ENCODE measurements at regions not wholly inside any gene's neighbourhood (a gene's known extent, or its start where the extent isn't known, plus 50 kb on each side); places are given as distances from the start of the nearest gene placed in this dataset.

DNA sequence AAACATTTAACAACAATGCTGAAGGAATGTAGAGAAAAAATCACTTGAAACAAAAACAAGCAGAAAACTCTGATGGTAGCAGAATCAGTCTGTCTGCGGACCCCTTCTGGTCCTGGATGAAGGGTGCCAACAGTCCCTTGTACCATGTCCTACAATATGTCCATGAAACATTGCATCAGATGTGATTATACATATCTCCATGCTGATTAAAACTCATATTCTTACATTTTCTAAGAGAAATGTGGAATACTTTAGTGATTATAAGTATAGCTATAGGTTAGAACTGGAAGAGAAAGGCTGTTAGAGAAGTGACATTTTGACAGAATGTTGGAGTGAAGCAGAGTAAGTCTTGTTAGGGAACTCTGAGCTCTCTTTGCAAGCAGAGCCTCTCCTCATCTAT lies 286.1 kb downstream of the SH3GL2 start:
- Histone ChIP-seq H3K4me3 (ENCODE audit: low read depth, low read length) (no peak overlapping the region), H2AFZ (ENCODE audit: low read length, unreplicated experiment) (no peak overlapping the region), H3K79me2 (ENCODE audit: control insufficient read depth, insufficient read depth, low read length, unreplicated experiment) (no peaks in the 10 kb centered on the region), H3K4me1 (ENCODE audit: control insufficient read depth, insufficient read depth, low read length, unreplicated experiment) (no peaks in the 10 kb centered on the region), H3K36me3 (ENCODE audit: insufficient read depth, low read length) (no peaks in the 10 kb centered on the region), H3K27ac (ENCODE audit: low read depth, low read length) (no peak overlapping the region), H3K27me3 (ENCODE audit: insufficient read depth, low read length) (peaks cover 15% of the 10 kb centered on the region; the same call in 1 of the 2 replicates)

DNA sequence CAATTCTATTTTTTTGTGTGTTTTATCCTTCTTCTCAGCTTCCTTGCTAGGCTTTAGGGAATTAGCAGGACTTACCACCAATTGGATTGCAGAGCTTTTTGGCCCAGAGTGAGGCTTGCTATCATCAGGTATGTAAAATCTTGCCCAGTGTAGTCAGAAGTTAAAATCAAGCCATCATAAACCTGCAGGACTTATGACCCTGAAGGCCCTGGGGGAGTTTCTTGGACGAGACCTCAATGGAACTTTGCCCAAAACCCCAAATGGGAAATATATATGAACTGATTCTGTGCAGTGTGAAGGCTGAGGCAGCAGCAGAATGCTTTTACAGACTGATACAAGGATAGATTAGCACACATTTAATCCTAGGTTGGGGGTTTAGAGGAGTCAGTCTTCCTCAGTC lies 287.0 kb downstream of the SH3GL2 start:
- Histone ChIP-seq H3K27ac (ENCODE audit: low read depth, low read length) (no peak overlapping the region), H3K4me3 (ENCODE audit: low read depth, low read length) (no peak overlapping the region), H3K27me3 (ENCODE audit: insufficient read depth, low read length) (peaks cover 17% of the 10 kb centered on the region; the same call in 1 of the 2 replicates), H3K4me1 (ENCODE audit: control insufficient read depth, insufficient read depth, low read length, unreplicated experiment) (no peaks in the 10 kb centered on the region), H3K36me3 (ENCODE audit: insufficient read depth, low read length) (no peaks in the 10 kb centered on the region), H2AFZ (ENCODE audit: low read length, unreplicated experiment) (no peak overlapping the region), H3K79me2 (ENCODE audit: control insufficient read depth, insufficient read depth, low read length, unreplicated experiment) (no peaks in the 10 kb centered on the region)

DNA sequence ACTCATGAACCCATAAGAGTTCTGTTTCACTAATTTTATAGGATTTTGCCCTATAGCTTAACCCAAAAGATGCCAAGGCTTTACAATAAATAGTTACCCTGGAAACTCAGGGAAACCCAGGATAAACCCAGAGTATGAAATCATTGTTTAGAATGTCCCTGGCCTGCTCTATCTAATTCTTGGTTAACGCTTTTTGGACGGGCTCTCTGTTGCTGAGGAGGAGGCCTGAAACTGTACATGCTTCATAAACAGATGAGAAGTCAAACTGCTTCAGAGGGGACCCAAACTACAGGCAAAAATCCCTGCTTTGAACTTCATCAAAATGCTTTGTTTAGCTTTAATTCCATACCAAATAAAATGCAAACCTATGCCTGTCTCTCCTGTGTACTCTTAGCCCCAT lies 291.9 kb downstream of the SH3GL2 start:
- no peaks in the 10 kb centered on the region for H3K4me1 ChIP-seq (ENCODE audit: control insufficient read depth, insufficient read depth, low read length, unreplicated experiment)
- no peak overlapping the region for H3K4me3 ChIP-seq (ENCODE audit: low read depth, low read length)
- no peaks in the 10 kb centered on the region for H3K79me2 ChIP-seq (ENCODE audit: control insufficient read depth, insufficient read depth, low read length, unreplicated experiment)
- H3K27ac ChIP-seq (ENCODE audit: low read depth, low read length): no peak overlapping the region
- no peaks in the 10 kb centered on the region for H3K36me3 ChIP-seq (ENCODE audit: insufficient read depth, low read length)
- 0 out of 2 replicates have a peak, but pooled peaks cover 10% of the 10 kb centered on the region for H3K27me3 ChIP-seq (ENCODE audit: insufficient read depth, low read length)
- no peak overlapping the region for H2AFZ ChIP-seq (ENCODE audit: low read length, unreplicated experiment)

DNA sequence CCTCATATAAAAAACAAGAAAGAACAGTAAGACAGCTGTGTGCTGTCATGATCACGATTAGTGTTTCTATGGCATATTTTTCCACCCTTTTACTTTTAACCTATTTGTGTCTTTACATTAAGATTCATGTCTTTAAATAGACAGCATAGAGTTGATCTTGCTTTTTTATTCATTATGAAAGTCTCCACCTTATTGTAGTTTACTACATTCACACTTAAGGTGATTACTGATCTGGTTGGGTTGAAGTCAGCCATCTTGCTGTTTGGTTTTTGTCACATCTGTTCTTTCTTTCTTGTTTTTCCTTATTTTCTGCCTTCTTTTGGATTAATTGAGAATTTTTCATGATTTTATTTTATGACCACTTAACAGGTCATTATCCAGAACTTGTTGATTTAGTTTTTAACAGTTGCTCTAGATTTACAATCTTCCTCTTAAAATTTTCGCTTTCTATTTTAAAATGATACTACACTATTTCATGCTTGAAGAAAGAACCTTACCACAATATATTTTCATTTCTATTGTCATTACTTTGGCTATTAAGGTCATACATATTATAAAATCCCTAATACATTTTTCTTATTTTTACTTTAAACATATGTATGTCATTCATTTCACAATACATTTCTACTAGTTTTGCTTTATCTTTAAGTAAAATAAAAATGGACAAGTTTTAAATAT lies 292.5 kb downstream of the SH3GL2 start:
- Histone ChIP-seq H3K27ac (ENCODE audit: low read depth, low read length) (no peak overlapping the region), H3K36me3 (ENCODE audit: insufficient read depth, low read length) (no peaks in the 10 kb centered on the region), H3K4me1 (ENCODE audit: control insufficient read depth, insufficient read depth, low read length, unreplicated experiment) (no peaks in the 10 kb centered on the region), H2AFZ (ENCODE audit: low read length, unreplicated experiment) (no peak overlapping the region), H3K4me3 (ENCODE audit: low read depth, low read length) (no peak overlapping the region), H3K27me3 (ENCODE audit: insufficient read depth, low read length) (0 out of 2 replicates have a peak, but pooled peaks cover 10% of the 10 kb centered on the region), H3K79me2 (ENCODE audit: control insufficient read depth, insufficient read depth, low read length, unreplicated experiment) (no peaks in the 10 kb centered on the region)

DNA sequence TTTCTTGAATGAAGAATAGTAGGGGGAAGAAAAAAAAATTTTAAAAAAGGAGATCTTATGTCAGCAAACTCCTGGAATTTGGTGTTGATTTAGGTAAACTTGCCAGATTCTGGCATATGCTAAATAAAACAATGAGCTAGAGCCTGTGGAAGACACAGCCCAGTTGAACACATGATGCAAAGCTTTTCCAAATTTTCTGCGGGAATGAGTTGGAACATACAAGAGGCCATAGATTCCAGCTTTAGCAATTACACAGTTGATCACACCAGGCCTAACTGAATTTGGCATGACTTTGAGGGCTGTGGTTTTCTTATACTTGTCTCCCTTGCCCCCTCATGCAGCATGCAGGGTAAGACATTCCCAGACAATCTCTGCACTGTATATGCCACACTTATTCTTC lies 297.0 kb downstream of the SH3GL2 start:
- Histone ChIP-seq H3K4me3 (ENCODE audit: low read depth, low read length) (no peak overlapping the region), H3K27ac (ENCODE audit: low read depth, low read length) (no peak overlapping the region), H3K79me2 (ENCODE audit: control insufficient read depth, insufficient read depth, low read length, unreplicated experiment) (no peaks in the 10 kb centered on the region), H3K36me3 (ENCODE audit: insufficient read depth, low read length) (no peaks in the 10 kb centered on the region), H2AFZ (ENCODE audit: low read length, unreplicated experiment) (no peak overlapping the region), H3K4me1 (ENCODE audit: control insufficient read depth, insufficient read depth, low read length, unreplicated experiment) (no peaks in the 10 kb centered on the region), H3K27me3 (ENCODE audit: insufficient read depth, low read length) (peaks cover 5% of the 10 kb centered on the region; the same call in 1 of the 2 replicates)

DNA sequence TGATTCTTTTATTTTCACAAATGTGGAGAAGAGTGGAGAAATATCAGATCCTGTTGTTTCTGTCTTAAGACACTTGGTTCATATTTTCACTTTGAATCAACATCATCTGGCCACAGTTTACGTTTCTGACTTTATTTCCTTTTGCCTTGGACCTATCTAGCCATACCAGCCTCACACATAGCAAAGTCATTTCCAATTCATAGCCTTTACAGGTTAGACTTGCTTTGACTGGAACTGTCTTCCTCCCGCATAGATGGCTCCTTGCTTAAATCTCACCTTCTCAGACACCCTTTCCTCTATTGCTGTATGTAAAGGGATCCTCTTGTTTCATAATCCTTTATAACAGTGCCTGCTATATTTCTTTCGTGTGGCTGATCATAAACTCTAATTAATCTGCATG lies 297.8 kb downstream of the SH3GL2 start:
- Histone ChIP-seq H3K27me3 (ENCODE audit: insufficient read depth, low read length) (no peaks in the 10 kb centered on the region; the same call in 1 of the 2 replicates), H2AFZ (ENCODE audit: low read length, unreplicated experiment) (no peak overlapping the region), H3K4me3 (ENCODE audit: low read depth, low read length) (no peak overlapping the region), H3K4me1 (ENCODE audit: control insufficient read depth, insufficient read depth, low read length, unreplicated experiment) (no peaks in the 10 kb centered on the region), H3K27ac (ENCODE audit: low read depth, low read length) (no peak overlapping the region), H3K79me2 (ENCODE audit: control insufficient read depth, insufficient read depth, low read length, unreplicated experiment) (no peaks in the 10 kb centered on the region), H3K36me3 (ENCODE audit: insufficient read depth, low read length) (no peaks in the 10 kb centered on the region)

DNA sequence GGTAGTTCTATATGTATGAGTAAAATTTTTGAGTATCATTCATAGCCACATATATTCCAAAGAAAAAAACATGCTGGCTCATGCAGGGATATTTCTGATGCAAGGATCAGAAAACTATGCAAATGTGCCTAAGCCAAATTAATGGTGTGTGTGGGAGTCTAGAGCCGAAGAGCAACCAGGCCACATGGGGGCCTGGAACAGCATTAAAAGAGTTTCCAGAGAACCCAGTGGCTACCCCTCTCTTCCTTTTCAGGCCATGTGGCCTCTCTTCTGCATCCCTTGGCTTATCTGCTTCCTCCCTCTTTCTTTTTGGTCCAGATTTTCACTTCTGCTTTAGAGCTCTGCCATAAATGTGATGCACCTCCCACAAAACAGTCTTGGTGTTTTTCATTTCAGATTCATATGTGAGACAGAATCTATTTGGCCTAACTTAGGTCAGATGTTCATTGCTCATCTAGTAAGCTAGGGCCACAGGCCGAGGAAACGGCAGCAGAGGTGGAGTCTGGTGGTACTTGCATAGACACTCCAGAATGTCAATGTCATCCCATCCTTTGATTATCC lies 300.0 kb downstream of the SH3GL2 start:
- no peaks in the 10 kb centered on the region for H3K4me1 ChIP-seq (ENCODE audit: control insufficient read depth, insufficient read depth, low read length, unreplicated experiment)
- no peak overlapping the region for H3K4me3 ChIP-seq (ENCODE audit: low read depth, low read length)
- H3K36me3 ChIP-seq (ENCODE audit: insufficient read depth, low read length): no peaks in the 10 kb centered on the region
- no peak overlapping the region for H3K27ac ChIP-seq (ENCODE audit: low read depth, low read length)
- no peaks in the 10 kb centered on the region; the same call in 1 of the 2 replicates for H3K27me3 ChIP-seq (ENCODE audit: insufficient read depth, low read length)
- H2AFZ ChIP-seq (ENCODE audit: low read length, unreplicated experiment): no peak overlapping the region
- H3K79me2 ChIP-seq (ENCODE audit: control insufficient read depth, insufficient read depth, low read length, unreplicated experiment): no peaks in the 10 kb centered on the region

DNA sequence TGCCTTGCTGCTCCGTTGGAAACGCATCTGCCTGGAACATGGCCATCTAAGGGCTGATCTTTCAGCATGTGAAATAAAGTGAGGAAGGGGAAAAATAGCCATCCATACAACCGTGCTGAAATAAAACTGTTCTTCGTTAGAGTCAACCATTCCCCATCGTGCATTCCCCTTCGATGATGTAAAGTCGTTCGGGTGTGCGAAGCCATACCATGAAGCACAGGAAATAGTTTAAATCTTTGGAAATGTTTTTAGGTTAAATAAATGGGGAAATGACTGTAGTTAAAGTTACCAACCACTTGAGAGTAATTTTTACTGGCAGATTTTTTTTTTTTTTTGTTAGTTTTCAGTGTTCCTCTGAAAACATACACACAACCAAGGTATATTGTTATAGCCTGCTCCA lies 302.5 kb downstream of the SH3GL2 start:
- Histone ChIP-seq H3K36me3 (ENCODE audit: insufficient read depth, low read length) (no peaks in the 10 kb centered on the region), H3K4me3 (ENCODE audit: low read depth, low read length) (no peak overlapping the region), H3K4me1 (ENCODE audit: control insufficient read depth, insufficient read depth, low read length, unreplicated experiment) (no peaks in the 10 kb centered on the region), H3K27ac (ENCODE audit: low read depth, low read length) (no peak overlapping the region), H2AFZ (ENCODE audit: low read length, unreplicated experiment) (no peak overlapping the region), H3K27me3 (ENCODE audit: insufficient read depth, low read length) (peaks cover 8% of the 10 kb centered on the region), H3K79me2 (ENCODE audit: control insufficient read depth, insufficient read depth, low read length, unreplicated experiment) (no peaks in the 10 kb centered on the region)

DNA sequence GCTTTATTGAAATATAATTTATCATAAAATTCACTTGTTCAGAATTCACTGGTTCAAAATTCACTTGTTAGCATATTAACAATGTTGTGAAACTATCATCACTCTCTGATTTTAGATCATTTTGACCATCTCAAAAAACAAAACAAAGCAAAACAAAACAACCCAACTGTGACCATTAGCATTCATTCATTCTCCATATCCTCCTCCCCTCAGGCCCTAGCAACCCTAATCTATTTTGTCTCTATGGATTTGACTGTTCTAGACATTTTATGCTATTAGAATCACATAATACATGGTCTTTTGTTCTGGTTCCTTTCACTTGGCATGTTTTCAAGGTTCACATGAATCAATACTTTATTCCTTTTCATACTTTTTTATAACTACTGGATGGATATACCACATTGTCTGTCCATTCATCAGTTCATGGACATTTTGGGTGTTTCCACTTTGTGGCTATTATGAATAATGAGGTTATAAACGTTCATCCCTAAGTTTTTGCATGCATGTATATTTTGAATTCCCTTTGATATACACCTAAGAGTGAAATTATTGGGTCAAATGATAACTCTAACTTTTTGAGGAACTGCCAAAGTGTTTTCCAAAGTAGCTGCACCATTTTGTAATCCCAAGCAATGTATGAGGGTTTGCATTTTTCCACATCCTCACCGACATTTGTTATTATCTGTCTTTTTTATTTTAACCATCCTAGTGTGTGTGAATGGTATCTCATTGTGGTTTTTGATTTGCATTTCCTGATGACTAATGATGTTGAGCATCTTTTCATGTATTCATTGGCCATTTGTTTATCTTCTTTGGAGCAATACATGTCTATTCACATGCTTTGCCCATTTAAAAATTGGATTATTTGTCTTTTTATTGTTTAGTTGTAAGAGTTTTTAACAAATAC lies 304.1 kb downstream of the SH3GL2 start:
- Histone ChIP-seq H3K27me3 (ENCODE audit: insufficient read depth, low read length) (peaks cover 11% of the 10 kb centered on the region), H3K36me3 (ENCODE audit: insufficient read depth, low read length) (no peaks in the 10 kb centered on the region), H3K27ac (ENCODE audit: low read depth, low read length) (no peak overlapping the region), H2AFZ (ENCODE audit: low read length, unreplicated experiment) (no peak overlapping the region), H3K4me1 (ENCODE audit: control insufficient read depth, insufficient read depth, low read length, unreplicated experiment) (no peaks in the 10 kb centered on the region), H3K4me3 (ENCODE audit: low read depth, low read length) (no peak overlapping the region), H3K79me2 (ENCODE audit: control insufficient read depth, insufficient read depth, low read length, unreplicated experiment) (no peaks in the 10 kb centered on the region)

DNA sequence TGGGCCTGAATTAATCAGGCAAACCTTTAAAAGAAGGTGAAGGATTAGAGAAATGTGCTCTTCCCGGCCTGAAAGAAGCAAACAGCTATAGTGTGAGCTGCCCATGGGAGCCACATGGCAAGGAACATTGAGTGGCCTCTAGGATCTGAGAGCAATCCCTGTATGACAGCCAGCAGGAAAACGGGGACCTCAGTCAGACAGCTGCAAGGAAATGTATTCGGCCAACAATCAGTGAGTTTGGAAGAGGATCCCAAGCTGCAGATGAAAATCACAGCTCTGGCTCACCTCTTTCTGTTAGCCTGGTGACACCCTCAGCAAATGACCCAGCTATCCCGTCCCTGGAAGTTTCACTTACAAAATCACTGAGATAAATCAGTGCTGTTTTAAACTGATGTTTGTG lies 309.2 kb downstream of the SH3GL2 start:
- H3K79me2 ChIP-seq (ENCODE audit: control insufficient read depth, insufficient read depth, low read length, unreplicated experiment): no peaks in the 10 kb centered on the region
- H3K4me3 ChIP-seq (ENCODE audit: low read depth, low read length): no peak overlapping the region
- H3K36me3 ChIP-seq (ENCODE audit: insufficient read depth, low read length): no peaks in the 10 kb centered on the region
- no peak overlapping the region for H2AFZ ChIP-seq (ENCODE audit: low read length, unreplicated experiment)
- H3K27ac ChIP-seq (ENCODE audit: low read depth, low read length): no peak overlapping the region
- peaks cover 21% of the 10 kb centered on the region; the same call in 1 of the 2 replicates for H3K27me3 ChIP-seq (ENCODE audit: insufficient read depth, low read length)
- H3K4me1 ChIP-seq (ENCODE audit: control insufficient read depth, insufficient read depth, low read length, unreplicated experiment): no peaks in the 10 kb centered on the region

All from ACC112 (cell line).